Tibial nerve (tissue), 4 donors: ENCODE measurements at regions not wholly inside any gene's neighbourhood (a gene's known extent, or its start where the extent isn't known, plus 50 kb on each side); places are given as distances from the start of the nearest gene placed in this dataset.

Experiments used
- CTCF ChIP-seq, 5 experiments: fragments of 200-600 bp in 3 of 5; fragments of 450-650 bp in 2 of 5; sonication (generic) in 3 of 5; IDR thresholded peaks; one replicate each; pipeline ENCODE4 v1.5.1; 2016 to 2019; ENCODE audit warnings: antibody characterized with exemption in 5 of 5, mild to moderate bottlenecking in 3 of 5, moderate library complexity in 2 of 5
- EP300 ChIP-seq, 2 donors: sonication (generic); formaldehyde crosslinking; IDR thresholded peaks; one replicate each; pipeline ENCODE4 v1.6.1; 2017; ENCODE audit warnings: antibody characterized with exemption in 2 of 2, mild to moderate bottlenecking in 1 of 2
- POLR2A ChIP-seq, 2 donors: fragments of 450-650 bp; IDR thresholded peaks; one replicate each; pipeline ENCODE4 v1.6.1; 2017; ENCODE audit warnings: antibody characterized with exemption in 2 of 2, mild to moderate bottlenecking in 2 of 2, moderate library complexity in 2 of 2

- no peak for TF ChIP-seq CTCF (IDR thresholded peaks at IDR 0.05)
- TF ChIP-seq EP300 (IDR thresholded peaks at IDR 0.05) = no peak
- TF ChIP-seq POLR2A (IDR thresholded peaks at IDR 0.05) = no peak
Measured at GRCh38 chr2:228728961-228729360, 542.1 kb downstream of the PID1 start.
